HG03060 (cell line): ENCODE measurements at regions not wholly inside any gene's neighbourhood (a gene's known extent, or its start where the extent isn't known, plus 50 kb on each side); places are given as distances from the start of the nearest gene placed in this dataset.

ENCODE experiments used
- ATAC-seq: cut with Tn5 transposase; IDR thresholded peaks from one replicate; pipeline ENCODE4 v1.9.1; 2021; ENCODE audit warnings: low read depth, moderate number of reproducible peaks; ENCODE audit not compliant: unreplicated experiment

DNA sequence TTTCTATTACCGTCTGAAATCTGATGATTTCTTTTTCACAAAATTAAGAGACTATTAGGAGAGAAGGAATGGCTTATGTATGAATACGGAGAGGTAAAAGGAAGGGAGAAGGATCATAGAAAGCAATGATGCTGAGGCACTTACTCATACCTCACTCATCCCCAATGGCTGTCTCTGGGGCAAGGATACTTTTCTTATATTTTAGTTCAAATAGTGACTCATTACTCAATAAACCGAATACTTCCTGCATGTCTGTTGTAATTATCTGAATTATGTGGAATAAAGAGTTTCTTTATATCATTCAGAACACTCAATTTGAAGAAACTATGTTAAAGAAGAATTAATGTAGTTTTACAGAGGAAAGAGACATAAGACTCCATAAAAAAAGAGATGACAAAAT lies 284.5 kb upstream of the NUDT12 start:
- no peak for ATAC-seq

DNA sequence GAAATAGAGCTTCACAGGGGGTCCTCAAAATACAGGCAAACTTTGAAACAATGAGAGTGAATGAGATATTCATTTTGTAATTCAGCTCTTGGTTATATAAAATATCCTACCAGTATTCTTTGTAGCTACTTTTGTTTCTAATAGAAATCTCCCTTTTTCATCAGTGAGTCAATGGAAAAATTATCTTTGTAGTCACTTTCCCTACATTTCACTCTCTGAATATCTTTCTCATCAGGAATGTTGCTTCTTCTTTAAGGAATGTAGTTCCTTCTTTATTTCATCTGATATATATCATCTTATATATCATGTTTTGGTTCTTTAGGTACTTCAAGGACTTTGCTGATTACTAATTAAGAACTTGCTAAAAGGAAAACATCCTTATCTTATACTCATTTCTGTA lies 280.3 kb upstream of the NUDT12 start:
- no peak for ATAC-seq

DNA sequence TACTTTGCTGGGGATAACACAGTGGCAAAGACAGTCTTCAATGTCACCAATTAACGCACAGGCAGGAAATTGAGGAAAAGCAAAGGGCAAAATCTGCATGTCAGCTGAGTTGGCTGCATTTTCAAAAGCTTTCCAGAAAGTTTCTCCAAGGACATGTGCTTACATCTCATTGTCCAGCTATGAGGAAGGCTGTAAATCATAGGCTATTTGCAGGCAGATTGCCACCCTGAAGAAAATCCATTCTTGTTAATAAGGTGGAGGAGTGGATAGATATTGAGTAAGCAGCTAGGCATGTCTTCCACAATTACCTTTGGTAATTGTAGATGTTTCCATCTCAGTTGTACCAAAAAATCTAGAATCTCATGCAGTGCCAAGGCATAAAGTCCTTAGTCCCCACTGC lies 278.0 kb upstream of the NUDT12 start:
- ATAC-seq = no peak

DNA sequence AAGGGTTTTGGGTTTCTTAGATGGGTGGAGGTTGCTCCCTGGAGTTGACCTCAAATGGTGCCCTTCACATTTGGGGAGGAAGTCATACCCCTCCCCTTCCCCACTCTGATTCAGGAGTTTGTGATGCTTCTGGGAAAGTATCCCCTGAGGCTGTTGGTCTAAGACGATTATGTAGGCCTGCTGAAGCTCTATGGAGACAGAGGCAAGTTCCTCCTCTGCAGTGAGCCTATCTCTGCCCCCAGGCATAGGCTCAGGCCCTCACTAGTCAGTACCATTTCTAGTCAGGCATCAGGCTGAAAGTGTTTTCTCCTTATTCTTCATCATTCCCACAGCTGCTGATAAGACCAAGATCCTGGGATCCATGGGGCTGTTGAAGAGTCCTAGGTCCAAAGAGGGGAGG lies 271.6 kb upstream of the NUDT12 start:
- no peak for ATAC-seq

DNA sequence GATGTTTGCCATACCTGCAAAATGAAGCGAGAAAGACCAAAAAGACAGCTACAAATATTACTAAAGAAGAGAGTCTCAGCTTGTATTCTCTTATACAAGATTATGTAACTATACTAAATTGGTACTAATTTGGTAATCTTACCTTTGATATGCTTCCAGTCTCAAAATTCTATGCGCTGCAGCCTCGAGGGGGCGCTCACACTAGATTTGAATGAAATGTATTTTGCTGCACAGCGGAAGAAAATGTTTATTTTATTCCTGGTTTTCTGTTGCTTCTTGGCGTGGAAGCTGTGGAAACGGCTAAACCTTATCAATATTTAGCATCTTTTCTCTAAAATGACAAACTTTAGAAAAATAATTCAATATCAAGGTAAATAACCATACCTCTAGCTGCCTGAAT lies 267.0 kb upstream of the NUDT12 start:
- ATAC-seq = no peak

DNA sequence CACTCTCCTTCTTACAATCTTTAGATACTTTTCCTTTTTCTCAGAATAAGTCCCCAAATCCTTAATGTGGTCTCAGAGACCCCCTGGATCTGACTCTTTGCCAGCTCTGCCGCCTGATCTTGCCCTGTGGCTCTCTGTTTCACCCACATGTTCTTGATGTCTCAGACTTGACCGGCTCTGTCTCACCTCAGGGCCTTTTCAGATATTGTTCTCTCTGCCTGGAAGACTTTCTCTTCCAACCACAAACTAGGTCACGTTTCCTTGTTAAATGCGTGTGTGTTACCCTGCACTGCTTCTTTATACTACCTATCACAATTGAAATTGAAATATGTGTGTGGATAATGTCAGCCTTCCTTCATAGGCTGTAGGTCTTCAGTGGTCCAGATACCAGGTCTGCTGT lies 265.4 kb upstream of the NUDT12 start:
- no peak for ATAC-seq

DNA sequence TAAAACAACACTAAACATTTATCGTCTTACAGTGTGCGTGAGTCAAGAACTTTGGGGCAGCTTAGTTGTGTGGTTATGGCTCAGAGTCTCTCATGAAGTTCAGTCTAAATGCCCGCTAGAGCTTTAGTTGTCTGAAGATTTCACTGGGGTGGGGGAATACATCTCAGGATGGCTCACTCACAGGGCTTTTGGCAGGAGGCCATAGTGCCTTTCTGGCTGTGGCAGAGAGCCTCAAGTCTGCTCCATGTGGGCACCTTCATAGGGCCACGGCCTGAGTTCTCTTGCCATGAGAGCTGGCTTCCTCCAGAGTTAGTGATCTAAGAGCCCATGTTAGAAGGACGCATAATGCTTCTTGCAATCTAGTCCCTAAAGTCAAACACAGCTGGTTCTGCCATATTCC lies 258.8 kb upstream of the NUDT12 start:
- ATAC-seq = no peak

DNA sequence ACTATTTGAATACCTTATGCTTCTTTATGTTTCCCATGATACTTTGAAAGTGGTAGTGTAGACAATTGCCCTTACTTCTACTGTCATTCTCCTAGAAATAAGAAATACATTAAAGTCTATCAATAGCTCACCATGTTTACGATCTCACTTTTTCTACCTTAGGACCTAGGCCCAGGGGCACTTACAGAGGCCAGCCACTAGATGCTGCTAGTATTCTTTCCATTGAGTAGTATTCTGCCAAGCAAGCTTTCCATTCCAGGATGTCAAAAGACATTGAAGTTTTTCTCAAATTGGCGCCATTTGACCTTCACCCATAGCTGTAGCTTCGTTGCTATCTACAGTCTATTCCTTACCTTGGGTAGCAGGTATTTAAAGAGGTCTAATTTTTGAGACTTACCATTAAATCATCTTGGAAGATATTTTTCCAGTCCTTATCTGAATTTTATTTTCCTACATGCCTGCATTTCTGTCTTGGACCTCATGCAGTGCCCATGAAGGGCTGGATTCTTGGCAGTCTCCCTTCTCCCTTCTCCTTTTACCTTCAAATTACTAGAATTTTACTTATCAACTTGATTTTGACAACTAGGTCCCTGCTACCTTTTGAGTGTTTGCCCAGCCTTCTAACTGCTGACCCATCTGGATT lies 246.0 kb upstream of the NUDT12 start:
- ATAC-seq = peak; percentile 92

DNA sequence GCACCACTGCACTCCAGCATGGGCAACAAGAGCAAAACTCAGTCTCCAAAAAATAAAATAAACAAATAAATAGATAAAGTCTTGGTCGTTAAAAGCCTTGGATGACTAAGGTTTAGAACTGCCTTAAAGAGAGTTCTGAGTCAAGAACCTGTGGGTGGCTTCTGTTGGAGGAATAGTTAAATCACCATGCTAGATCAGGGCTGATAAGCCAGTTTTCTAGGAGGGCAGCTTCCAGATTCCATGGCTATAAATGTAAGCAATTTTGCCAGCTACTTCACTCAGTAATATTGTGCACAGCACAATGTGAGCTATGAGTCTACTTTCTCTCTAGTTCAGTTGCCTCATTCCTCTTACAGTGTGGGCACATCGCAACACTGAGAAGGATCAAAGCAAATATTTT lies 242.1 kb upstream of the NUDT12 start:
- no peak for ATAC-seq

DNA sequence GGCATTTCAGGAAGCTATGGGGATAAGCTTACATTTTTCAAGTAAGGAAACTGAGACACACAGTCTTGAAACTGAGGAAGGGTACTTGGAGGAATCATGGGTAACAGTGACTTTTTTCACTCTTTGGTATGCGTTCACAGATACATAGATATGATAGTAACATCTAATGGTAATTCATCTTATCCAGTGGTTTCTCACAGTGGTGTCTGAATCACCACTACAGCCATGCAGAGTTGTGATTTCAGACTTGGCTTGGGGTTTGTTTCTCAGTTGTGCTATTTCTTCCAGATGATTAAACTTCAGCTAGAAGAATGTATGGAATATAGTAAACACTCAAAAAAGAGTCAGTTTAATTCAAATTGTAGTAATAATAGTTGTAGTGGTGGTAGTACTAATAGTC lies 239.1 kb upstream of the NUDT12 start:
- ATAC-seq = no peak

DNA sequence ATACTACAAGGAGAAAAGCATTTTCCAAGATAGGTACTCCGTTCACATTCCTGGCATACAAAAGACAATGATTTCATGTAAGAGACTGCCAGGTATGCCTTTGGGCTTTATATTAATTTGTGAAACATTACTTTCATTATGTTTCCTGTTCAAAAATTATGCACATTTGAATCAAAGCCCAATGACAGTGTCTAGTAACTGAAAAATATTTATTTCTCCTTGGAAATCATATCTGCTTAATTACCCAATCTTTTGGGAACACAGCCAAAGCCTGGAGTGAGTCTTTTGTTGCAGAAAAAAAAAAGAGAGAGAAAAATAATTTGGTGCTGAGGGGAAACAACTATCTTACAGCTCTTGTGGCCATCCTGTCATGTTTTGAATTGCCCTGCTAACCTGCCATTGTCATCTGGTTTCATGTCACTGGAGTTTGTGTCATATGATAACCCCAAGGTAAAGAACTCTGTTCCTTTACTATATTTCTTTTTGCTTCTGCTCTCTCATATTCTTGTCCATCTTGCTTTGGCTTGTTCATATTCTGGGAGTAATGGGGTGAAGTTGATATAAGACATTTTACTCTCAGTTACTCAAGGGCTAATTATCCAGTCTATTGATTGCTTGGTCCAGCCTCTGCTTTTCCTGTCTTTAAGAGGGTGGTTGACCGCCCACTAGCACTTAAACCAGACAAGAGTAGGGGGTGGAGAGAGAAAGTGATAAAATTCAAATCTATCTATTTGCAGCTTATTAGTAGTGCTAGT lies 238.3 kb upstream of the NUDT12 start:
- ATAC-seq = no peak

DNA sequence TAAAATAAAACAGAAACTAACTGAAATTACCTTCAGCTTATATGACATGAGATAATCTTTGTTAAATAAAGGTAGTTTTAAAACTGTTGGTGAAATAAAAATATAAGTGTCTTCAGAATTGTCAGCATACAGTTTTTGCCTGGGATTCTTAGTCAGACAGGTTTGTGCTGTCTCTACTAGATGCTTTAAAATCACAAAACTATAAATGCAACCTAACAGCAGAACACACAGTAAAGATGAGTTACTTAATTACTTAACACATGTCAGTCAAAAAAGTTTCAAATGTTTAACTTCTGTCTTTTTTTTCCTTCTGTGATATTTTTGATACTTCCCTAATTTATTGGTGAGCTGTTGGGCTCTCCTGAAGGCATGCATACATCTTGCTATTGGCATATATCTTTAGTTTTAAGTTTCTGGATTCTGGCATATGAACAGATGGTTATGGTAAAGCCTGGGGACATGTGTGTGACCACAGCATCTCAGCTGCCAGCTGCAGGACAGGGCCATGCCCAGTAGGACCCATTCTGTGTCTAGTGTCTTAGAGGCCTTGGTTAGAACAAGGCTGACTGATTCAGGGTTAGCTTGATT lies 231.1 kb upstream of the NUDT12 start:
- ATAC-seq = no peak

DNA sequence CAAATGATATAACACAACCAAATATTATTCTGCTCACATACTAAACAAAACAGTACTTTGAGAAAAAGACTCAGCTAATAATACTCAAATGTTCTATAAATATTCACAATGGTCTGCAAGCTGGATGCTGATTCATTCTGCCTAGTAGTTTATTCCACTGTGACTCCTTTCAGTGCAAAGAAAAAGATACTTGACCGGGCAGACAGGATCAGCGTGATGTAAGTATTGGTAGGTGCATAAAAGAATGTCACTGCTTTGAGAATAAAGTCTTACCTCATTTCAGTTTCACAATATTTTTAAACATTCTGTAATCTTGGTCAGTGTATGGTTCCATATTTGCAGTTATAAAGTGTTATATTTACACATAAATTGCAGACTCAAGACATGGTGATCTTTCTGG lies 223.0 kb upstream of the NUDT12 start:
- no peak for ATAC-seq

DNA sequence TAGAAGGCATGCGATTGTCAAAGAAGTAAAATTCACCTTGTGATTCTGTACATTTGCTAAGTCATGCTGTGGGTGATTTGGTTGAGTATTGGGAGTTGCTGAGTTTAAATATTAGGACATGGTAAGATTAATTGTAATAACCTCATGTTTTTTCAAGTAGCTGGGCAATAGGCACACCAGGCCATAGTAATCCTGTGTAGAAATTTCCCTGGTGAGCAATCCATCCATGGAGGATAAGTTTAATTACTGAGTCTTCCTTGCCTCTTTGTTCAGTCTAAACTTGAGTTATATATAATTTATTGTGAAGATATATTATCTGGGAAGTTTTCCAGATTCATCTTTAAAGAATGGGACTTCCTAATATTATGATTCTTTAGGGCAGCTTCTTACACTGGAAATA lies 221.1 kb upstream of the NUDT12 start:
- no peak for ATAC-seq

DNA sequence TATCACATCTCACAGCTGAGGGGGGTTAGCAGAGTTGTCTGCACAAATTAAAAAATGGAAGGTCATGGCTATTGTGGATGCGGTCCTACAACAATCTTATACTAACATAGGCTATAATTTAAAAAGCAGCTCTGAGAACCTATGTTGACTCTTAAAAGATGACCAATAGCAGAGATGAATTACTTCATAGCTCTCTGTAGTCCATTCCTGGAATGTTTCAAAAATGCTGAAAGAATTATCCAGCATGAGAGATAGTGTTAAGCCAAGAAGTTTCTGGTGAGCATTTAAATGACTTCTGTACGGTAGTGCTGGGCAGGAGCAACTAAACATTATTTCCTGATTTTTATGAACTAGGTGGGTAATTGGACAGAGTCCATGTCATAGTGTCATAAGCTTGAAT lies 218.2 kb upstream of the NUDT12 start:
- ATAC-seq = no peak

DNA sequence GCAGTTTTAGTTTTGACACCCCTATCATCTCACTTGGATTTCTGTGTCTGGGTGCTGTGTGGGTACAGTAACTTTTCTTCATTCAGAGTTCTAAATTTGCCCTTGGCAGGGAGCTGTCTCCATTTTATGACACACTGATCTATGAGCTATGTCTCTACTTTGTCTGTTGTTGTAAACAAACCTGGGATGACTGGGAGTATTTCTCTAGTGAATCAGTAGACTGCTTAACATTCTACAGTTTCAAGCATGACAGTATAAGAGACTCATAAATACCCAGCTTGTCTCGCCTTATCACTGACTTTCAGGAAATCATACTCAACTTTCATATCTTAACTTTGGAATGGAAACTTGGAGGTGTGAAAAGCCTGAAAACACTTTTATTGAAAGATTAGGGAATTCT lies 212.1 kb upstream of the NUDT12 start:
- ATAC-seq = no peak

DNA sequence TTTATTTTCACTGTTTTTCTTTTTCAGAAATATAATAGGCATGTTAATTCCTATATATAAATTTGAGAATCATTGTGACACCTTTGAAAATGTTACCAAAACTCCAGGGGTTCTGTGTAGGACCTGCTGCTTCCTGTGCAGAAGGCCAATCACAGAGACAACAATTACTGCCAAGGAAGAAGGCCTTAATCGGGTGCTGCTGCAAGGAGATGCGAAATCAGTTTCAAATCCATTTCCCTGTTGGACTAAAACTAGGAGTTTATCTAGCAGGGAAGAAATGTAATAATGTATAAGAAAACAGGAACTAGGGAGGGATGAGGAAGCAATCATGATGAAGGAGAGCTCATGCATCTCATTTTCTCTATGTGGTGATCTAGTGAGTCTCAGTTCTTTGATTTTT lies 209.7 kb upstream of the NUDT12 start:
- no peak for ATAC-seq

DNA sequence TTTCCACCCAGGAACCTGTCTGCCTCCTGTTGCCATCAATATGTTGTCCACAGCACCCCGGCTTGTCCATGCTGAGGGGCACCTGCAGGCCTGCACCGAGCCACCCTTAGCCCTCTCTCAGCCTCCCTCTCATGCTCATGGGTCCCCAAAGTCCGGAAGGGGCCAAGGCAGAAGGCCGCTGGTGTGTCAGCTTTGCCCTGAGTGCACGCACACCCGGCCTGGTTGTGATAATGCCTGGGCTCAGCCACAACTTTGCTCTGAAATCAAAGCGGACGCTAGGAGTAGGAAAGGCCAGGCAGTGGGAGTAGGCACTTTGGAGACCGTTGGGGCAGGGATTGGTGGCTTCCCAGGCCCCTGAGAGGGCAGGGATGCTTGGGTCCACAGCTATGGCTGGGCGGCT lies 201.8 kb upstream of the NUDT12 start:
- ATAC-seq = no peak

DNA sequence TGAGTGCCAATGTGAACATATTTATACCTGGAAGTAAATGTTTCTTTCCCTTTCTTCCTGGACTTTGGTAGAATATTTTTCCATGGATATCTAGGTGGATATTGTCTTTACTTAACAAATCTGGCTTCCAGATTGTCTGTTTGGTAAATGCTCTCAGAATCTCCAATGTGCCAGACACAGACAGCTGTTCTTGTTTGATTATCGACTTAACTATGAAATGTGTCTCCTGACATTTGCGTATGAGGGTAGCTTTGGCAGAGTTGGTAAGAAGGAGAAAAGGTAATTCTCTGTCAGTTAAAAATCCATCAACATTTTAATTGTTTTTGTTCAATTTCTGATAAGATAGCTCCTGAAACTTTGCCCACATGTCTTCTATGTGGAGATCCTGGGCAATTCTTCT lies 196.4 kb upstream of the NUDT12 start:
- no peak for ATAC-seq

DNA sequence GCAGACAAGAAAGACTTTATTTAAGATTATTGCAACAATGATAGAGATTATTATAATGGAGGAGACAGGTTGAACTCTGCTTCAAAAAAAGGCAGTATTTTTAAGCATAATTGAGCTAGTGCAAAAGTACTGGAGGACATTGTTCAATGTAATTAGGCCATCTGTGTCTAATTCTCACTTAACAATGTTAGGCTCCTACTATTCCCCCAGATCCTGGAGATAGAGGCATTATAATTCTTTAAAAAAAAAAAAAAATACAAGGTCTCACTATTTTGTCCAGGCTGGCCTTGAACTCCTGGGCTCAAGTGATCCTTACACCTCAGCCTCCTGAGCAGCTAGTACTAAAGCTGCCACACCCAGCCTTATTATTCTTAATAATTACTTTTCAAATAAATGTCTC lies 193.4 kb upstream of the NUDT12 start:
- ATAC-seq = no peak

DNA sequence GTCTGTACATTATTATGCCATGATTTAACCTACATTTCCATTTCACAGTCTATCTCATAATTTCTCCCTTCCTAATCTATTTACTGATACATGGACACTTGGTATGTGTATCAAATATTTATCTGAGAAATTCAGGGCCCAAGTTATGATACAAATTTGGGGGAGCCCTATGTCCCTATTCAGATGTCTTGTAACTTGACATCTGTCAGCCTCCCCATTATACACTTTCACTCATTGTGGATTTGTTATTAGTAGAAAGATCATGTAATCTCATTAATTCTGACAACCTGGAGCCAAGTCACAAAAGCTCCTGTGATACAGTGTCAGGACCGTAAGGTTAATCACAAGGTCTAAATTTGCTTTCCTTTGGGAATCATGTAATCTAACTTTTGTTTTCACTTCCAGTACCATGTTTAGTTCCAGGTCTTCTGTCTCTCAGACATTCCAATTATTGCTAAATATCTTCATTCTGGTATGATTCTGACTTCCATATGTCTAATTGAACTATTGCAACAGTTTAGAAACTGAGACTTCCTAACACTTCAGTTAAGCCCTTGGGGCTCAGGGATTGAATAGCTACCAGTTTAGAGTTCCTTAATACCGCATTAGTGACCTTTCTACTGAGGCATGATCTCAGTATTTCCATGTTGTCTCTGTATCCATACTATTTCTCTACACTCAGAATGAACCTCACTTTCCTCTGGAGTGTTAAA lies 182.9 kb upstream of the NUDT12 start:
- no peak for ATAC-seq

DNA sequence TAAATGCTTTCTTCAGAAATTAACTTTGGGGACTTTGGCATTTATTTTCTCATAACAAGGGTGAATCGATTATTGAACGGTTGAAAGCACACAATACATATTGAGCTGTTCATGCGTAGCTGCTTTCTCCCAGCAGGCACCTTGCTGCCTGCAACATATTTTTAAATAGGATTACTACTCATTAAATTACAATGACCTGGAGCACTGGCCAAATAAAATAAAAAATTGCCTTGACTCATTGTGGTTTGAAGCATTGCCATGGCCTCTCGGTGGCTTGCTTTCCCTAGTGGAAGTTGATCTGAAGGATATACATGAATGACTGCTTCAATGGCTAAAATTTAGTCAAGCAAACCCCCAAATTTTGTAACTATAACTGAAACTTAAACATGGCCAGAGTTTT lies 181.6 kb upstream of the NUDT12 start:
- no peak for ATAC-seq
